Adrenal gland (tissue), 9 donors: ENCODE measurements at regions not wholly inside any gene's neighbourhood (a gene's known extent, or its start where the extent isn't known, plus 50 kb on each side); places are given as distances from the start of the nearest gene placed in this dataset.

Experiments
- DNase-seq, 7 donors: peaks; one replicate each; pipeline ENCODE4 v3.0.0-alpha.2; 2019 to 2020
- H3K27ac ChIP-seq, 5 donors: fragments of 200-600 bp; sonication (generic) in 4 of 5; 1 replicate in 3 of 5; 2 replicates in 2 of 5; pipeline versions ENCODE4 v1.5.1 to v1.8.0; 2016 to 2020; ENCODE audit warnings: mild to moderate bottlenecking in 1 of 5
- H3K27me3 ChIP-seq: fragments of 200-600 bp; 2 replicates; pipeline ENCODE4 v1.8.0; 2021
- H3K36me3 ChIP-seq, 2 donors: fragments of 200-600 bp; replicated peaks in 1 of 2; 1 replicate in 1 of 2; 2 replicates in 1 of 2; pipeline versions ENCODE4 v1.5.1 to v1.8.0; 2018 to 2022
- H3K4me1 ChIP-seq, 2 donors: fragments of 200-600 bp; replicated peaks in 1 of 2; 1 replicate in 1 of 2; 2 replicates in 1 of 2; pipeline versions ENCODE4 v1.5.1 to v1.8.0; 2018 to 2021
- H3K4me3 ChIP-seq, 4 donors: fragments of 200-600 bp; sonication (generic) in 3 of 4; one replicate each; pipeline ENCODE4 v1.5.1; 2016 to 2018
- H3K9me3 ChIP-seq, 3 donors: fragments of 200-600 bp; sonication (generic) in 1 of 3; replicated peaks in 1 of 3; 1 replicate in 2 of 3; 2 replicates in 1 of 3; pipeline versions ENCODE4 v1.5.1 to v1.8.0; 2016 to 2021
- POLR2A ChIP-seq, 2 donors: fragments of 450-650 bp; IDR thresholded peaks; one replicate each; pipeline ENCODE4 v1.6.1; 2017; ENCODE audit warnings: antibody characterized with exemption in 2 of 2, mild to moderate bottlenecking in 2 of 2, moderate library complexity in 1 of 2
- WGBS, 4 donors: extraction: QIAGEN DNeasy Blood & Tissue Kit in 2 of 4; methylation state at CpG; one replicate each; pipeline versions ENCODE4 v1.1.5 to v1.1.7; 2013 to 2017; 5-methylcytosine and 5-hydroxymethylcytosine counted together
- intact Hi-C, 2 donors: fragments of 100-400 bp; cut with DNase I; formaldehyde crosslinking; loops; one replicate each; pipeline versions ENCODE4 v1.14.1 to v1.15.0; 2022 to 2023
- TF ChIP-seq, protein P1 (sequence below), 6 experiments: fragments of 450-650 bp in 4 of 6; fragments of 200-600 bp in 2 of 6; sonication (generic) in 1 of 6; IDR thresholded peaks; 1 replicate in 5 of 6; 2 replicates in 1 of 6; pipeline versions ENCODE4 v1.5.1 to v1.8.0; 2016 to 2021; ENCODE audit warnings: antibody characterized with exemption in 6 of 6, mild to moderate bottlenecking in 2 of 6, moderate library complexity in 1 of 6
- donor health status: healthy with polysubstance abuse.
- donor health status: Bipolar disorder and iron deficiency.
- donor health status: DM: yes; HTN: yes; CAD: no.
- donor health status: DM: no; HTN: no; CAD: no.
- donor health status: DM: no; HTN: no; CAD: no.

DNA sequence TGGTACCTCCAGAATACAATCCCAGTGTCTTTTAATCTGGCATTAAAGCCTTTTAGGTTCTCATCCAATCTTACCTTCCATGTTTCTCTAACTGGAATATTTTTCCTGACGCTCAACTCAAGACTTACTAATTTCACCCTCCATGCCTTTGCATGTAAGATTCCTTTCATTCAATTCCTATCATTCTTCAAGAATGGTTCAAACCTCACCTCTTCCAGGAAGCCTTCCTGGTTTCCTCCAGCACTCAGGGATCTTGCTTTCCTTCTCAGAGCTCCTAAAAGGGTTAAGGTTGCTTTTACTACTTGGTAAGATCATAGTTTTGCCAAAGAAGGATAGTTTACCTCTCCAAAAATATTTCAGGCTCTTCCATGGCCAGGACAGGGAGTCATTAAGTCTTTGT lies 91.2 kb upstream of the CACNA1E start:
- H3K36me3 ChIP-seq: no peaks in the 10 kb centered on the region
- WGBS, 4 donors: 84 to 96% (median 91%) methylated on average over 1 of the region's 1 CpG
- no peak overlapping the region for H3K4me3 ChIP-seq
- no peak for DNase-seq
- TF ChIP-seq, protein P1, sequence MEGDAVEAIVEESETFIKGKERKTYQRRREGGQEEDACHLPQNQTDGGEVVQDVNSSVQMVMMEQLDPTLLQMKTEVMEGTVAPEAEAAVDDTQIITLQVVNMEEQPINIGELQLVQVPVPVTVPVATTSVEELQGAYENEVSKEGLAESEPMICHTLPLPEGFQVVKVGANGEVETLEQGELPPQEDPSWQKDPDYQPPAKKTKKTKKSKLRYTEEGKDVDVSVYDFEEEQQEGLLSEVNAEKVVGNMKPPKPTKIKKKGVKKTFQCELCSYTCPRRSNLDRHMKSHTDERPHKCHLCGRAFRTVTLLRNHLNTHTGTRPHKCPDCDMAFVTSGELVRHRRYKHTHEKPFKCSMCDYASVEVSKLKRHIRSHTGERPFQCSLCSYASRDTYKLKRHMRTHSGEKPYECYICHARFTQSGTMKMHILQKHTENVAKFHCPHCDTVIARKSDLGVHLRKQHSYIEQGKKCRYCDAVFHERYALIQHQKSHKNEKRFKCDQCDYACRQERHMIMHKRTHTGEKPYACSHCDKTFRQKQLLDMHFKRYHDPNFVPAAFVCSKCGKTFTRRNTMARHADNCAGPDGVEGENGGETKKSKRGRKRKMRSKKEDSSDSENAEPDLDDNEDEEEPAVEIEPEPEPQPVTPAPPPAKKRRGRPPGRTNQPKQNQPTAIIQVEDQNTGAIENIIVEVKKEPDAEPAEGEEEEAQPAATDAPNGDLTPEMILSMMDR (IDR thresholded peaks at IDR 0.05): no peak
- TF ChIP-seq POLR2A (IDR thresholded peaks at IDR 0.05): no peak
- H3K4me1 ChIP-seq: no peaks in the 10 kb centered on the region
- H3K9me3 ChIP-seq: no peaks in the 10 kb centered on the region
- H3K27me3 ChIP-seq: no peaks in the 10 kb centered on the region
- H3K27ac ChIP-seq: no peak overlapping the region
- intact Hi-C loops: no loop called here

GRCh38 chr1:181392613-181393220 lies 90.6 kb upstream of the CACNA1E start:
- no peaks in the 10 kb centered on the region for H3K4me1 ChIP-seq
- H3K27me3 ChIP-seq: no peaks in the 10 kb centered on the region
- TF ChIP-seq, protein P1 (IDR thresholded peaks at IDR 0.05): no peak
- no peaks in the 10 kb centered on the region for H3K36me3 ChIP-seq
- H3K9me3 ChIP-seq: no peaks in the 10 kb centered on the region
- intact Hi-C loops: no loop called here
- no peak for DNase-seq
- WGBS, 4 donors: 65 to 77% (median 71%) methylated on average over 1 of the region's 1 CpG
- no peak overlapping the region for H3K27ac ChIP-seq
- no peak overlapping the region for H3K4me3 ChIP-seq

DNA sequence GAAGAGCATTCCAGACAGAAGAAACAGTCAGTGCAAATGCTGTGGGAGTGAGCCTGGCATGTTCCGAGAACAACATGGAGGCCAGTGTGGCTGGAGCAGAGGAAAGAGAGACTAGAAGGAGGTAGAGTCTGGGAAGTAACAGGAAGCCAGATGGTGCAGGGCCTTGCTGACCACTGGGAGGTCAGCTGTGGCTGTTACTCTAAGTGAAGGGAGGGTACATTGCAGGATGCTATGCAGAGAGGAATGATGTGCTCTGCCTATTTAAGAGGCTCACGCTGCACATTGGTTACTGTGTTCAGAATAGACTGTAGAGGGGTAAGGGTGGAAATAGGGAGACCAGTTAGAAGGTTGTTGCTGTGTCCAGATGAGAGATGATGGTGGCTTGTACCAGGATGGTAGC lies 88.6 kb upstream of the CACNA1E start:
- Histone ChIP-seq H3K36me3 (no peaks in the 10 kb centered on the region), H3K4me1 (no peaks in the 10 kb centered on the region), H3K9me3 (no peaks in the 10 kb centered on the region), H3K4me3 (no peak overlapping the region), H3K27ac (no peak overlapping the region), H3K27me3 (no peaks in the 10 kb centered on the region)
- 82 to 88% (median 87%) methylated on average over 2 of the region's 2 CpGs for WGBS, 4 donors
- DNase-seq: no peak
- intact Hi-C loops: no loop called here
- TF ChIP-seq, protein P1 (IDR thresholded peaks at IDR 0.05): no peak
- no peak for TF ChIP-seq POLR2A (IDR thresholded peaks at IDR 0.05)

DNA sequence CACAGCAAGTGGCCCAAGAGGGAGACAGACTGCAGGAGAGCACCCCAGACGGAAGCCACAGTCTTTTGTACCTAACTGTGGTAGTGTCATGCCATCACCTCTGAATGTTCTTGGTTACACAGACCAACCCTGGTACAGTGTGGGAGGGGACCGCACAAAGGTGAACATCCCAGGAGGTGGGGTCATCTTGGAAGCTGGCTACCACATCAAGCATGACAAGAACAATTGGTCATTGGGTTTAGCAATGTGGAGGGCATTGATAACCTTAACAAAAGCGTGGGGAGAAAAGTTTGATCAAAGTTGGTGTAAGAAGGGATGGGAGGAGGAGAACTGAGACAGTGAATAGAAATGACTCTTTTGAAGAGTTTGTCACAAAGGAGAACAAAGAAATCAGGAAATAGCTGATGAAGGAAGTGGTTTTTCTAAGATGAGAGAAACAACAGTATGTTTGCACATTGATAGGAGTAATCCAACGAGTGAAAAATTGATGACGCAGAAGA lies 87.1 kb upstream of the CACNA1E start:
- H3K27ac ChIP-seq: no peak overlapping the region
- WGBS, 4 donors: 73 to 81% (median 77%) methylated on average over 4 to 5 of the region's 5 CpGs
- intact Hi-C loops: no loop called here

More for the DNA sequence above, 87.1 kb upstream of the CACNA1E start:
- H3K4me1 ChIP-seq: no peaks in the 10 kb centered on the region
- no peak for DNase-seq
- H3K36me3 ChIP-seq: no peaks in the 10 kb centered on the region
- TF ChIP-seq POLR2A (IDR thresholded peaks at IDR 0.05): no peak
- TF ChIP-seq, protein P1 (IDR thresholded peaks at IDR 0.05): no peak
- no peaks in the 10 kb centered on the region for H3K9me3 ChIP-seq
- H3K27me3 ChIP-seq: no peaks in the 10 kb centered on the region
- no peak overlapping the region for H3K4me3 ChIP-seq
